ENCODE measurements at regions not wholly inside any gene's neighbourhood (a gene's known extent, or its start where the extent isn't known, plus 50 kb on each side); places are given as distances from the start of the nearest gene placed in this dataset.

GRCh38 chr11:45537614-45538013 is 127.8 kb downstream of the CHST1 start:
- DNase-seq (no peak), ATAC-seq (peak in 1 of 8 donors; percentile 41)
- Histone ChIP-seq H3K4me3 (no peak overlapping the region), H3K27me3 (peaks cover 0 to 33% (median 4%) of the 10 kb centered on the region in 7 donors), H3K36me3 (no peaks in the 10 kb centered on the region), H3K27ac (no peak overlapping the region), H3K4me1 (no peaks in the 10 kb centered on the region), H3K9me3 (no peaks in the 10 kb centered on the region)
- WGBS, 2 donors = 67 to 78% methylated on average over 3 of the region's 3 CpGs
- TF ChIP-seq CTCF (IDR thresholded peaks at IDR 0.05) = no peak
- intact Hi-C loops (cut with DNase I) = loop anchor here in 8 of 10 donors (2.0 to 10.0 kb wide), 8 partner anchors 117 to 1587 kb away; no protein-coding TSS in a partner anchor

GRCh38 chr11:45535033-45535432 is 130.4 kb downstream of the CHST1 start:
- Histone ChIP-seq H3K36me3 (no peaks in the 10 kb centered on the region), H3K4me3 (no peak overlapping the region), H3K27ac (no peak overlapping the region), H3K27me3 (peaks cover 0 to 27% (median 0%) of the 10 kb centered on the region in 7 donors), H3K9me3 (no peaks in the 10 kb centered on the region), H3K4me1 (no peaks in the 10 kb centered on the region)
- ATAC-seq = no peak
- DNase-seq = no peak
- TF ChIP-seq CTCF (IDR thresholded peaks at IDR 0.05) = no peak
- intact Hi-C loops (cut with DNase I) = loop anchor here in 7 of 10 donors (5.0 to 10.0 kb wide), 5 partner anchors 120 to 1590 kb away; no protein-coding TSS in a partner anchor
- WGBS, 2 donors = 65 to 95% methylated on average over 1 of the region's 1 CpG

GRCh38 chr11:45534132-45534531 is 131.3 kb downstream of the CHST1 start:
- 91 to 95% methylated on average over 5 of the region's 5 CpGs for WGBS, 2 donors
- intact Hi-C loops (cut with DNase I) = loop anchor here in 5 of 10 donors (10.0 kb wide), 3 partner anchors 121 to 1591 kb away; no protein-coding TSS in a partner anchor

GRCh38 chr11:45532546-45532945 is 132.9 kb downstream of the CHST1 start:
- intact Hi-C loops (cut with DNase I) = loop anchor here in 5 of 10 donors (10.0 kb wide), 3 partner anchors 122 to 1592 kb away; no protein-coding TSS in a partner anchor
- no peaks in the 10 kb centered on the region for H3K4me1 ChIP-seq
- TF ChIP-seq CTCF (IDR thresholded peaks at IDR 0.05) = no peak
- 42 to 70% methylated on average over 2 of the region's 2 CpGs for WGBS, 2 donors
- peaks cover 0 to 32% (median under 1%) of the 10 kb centered on the region in 7 donors for H3K27me3 ChIP-seq
- no peak overlapping the region for H3K4me3 ChIP-seq
- ATAC-seq = peak in 1 of 8 donors; percentile 45
- H3K36me3 ChIP-seq = no peaks in the 10 kb centered on the region
- no peaks in the 10 kb centered on the region for H3K9me3 ChIP-seq
- H3K27ac ChIP-seq = no peak overlapping the region
- peak in 1 of 2 donors; percentile 23 for DNase-seq

More at GRCh38 chr11:45534132-45534531, 131.3 kb downstream of the CHST1 start:
- ATAC-seq (no peak), DNase-seq (no peak)
- no peak for TF ChIP-seq CTCF (IDR thresholded peaks at IDR 0.05)
- Histone ChIP-seq H3K27ac (no peak overlapping the region), H3K4me1 (no peaks in the 10 kb centered on the region), H3K27me3 (peaks cover 0 to 31% (median 0%) of the 10 kb centered on the region in 7 donors), H3K9me3 (no peaks in the 10 kb centered on the region), H3K4me3 (no peak overlapping the region), H3K36me3 (no peaks in the 10 kb centered on the region)
